ENCODE measurements at regions not wholly inside any gene's neighbourhood (a gene's known extent, or its start where the extent isn't known, plus 50 kb on each side); places are given as distances from the start of the nearest gene placed in this dataset.

DNA sequence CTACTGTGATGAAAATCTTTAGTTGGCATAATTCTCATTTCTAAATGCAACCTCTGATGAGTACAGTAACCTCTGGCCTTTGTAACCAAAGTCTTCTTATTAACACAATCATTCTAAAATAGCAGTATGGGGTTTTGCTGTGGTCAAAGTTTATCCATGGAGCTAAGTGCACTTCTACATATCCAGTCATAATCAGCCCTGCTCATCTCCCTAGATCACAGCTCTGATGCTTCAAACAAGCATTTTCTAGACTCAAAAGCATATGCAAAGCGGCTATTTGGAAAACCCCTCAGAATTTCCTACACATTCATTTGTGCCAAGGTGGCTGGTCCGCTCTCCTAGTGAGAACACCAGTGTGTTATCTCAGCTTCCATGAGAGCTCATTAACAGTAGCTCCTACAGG lies 418.6 kb downstream of the MRPL39 start:
- TF ChIP-seq EP300 (IDR thresholded peaks at IDR 0.05; ENCODE audit: borderline replicate concordance) (no peak), FOXM1 (IDR thresholded peaks at IDR 0.05; ENCODE audit: borderline replicate concordance, low read depth) (no peak), TAF1 (IDR thresholded peaks at IDR 0.05; ENCODE audit: low read depth) (no peak)
